ENCODE measurements at regions not wholly inside any gene's neighbourhood (a gene's known extent, or its start where the extent isn't known, plus 50 kb on each side); places are given as distances from the start of the nearest gene placed in this dataset.

DNA sequence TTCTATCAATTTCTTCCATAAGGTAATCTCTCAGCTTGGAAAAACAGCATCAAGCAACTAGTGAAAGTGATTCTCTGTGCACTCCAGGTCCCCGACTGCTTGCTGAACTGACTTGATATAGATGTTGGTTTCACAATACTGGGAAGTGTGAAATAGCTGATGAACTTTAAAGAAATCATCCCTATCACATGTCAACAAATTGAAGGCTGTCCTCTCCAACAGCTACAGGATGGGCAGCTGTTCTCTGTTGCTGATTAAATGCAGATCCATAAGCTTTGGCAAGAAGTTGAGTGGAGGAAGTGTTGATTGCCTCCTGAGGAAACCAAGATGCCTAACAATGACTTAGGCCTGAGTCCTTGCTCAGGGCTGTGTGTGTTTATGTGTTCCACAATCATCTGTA, 130.4 kb upstream of the GDF10 start:
- DNase-seq: no peak

DNA sequence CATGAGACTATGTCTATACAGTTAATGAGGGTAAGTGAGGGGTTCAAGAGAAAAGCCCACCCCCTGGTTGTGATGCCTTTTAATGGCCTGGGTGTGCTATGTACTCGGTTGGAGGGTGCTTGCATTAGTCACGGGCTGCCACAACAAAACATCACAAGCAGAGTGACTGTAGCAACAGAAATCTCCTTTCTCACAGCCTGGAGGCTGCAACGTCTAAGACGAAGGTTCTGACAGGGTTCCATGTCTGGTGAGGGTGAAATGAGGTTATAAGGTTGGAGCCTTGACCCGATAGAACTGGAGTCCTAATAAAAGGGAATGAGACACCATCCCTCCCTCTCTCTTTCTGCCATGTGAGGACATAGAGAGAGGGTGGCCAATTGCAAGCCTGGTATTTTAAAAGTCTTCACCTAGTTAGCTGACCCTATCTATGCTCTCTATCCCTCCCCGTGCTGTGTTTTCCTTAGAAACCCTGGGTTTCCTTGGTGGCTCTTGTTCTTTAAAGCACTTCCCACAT, 126.0 kb upstream of the GDF10 start:
- no peak for DNase-seq

DNA sequence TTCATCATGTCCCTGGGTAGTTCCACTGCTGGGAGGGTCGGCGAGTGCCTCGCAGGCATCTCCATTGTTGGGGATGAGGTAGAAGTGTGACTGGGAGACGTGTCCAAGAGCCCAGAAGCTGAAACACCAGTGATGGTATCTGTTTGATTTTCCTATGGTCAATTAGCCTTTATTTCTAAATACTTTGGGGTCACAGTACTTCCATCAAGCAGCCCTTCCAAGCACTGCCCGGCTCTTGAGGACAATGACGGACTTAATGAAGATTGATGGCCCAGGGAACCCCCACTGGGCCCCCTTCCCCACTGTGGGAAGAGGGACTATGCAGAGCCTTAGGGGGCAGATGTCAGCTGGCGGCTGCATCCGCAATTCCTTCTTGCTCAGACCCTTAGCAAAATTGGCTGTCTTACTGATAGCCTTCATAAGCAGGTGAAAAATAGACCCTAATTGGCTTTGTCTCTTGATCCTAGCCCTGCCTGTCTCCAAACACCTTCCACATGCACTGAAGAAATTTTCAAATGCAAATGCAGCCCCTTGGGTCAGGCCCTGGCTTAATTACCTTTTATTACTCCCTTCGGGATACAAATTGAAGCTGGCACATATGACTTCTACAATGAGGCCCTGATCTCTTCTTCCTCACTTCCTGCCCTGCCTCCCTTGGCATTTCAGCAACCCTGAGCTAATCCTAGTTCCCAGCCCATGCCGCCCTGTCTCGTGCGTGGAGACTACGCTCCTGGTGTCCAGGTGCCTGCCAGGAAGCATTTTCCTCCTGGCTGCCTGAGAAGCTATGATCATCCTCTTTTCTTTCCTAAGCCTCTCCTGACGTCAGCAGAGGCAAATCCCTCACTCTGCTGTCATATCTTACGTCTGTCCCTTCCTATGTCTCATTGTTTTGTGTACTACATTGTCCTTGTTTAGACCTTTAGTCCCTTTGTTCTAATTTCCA, 124.5 kb upstream of the GDF10 start:
- DNase-seq: no peak

DNA sequence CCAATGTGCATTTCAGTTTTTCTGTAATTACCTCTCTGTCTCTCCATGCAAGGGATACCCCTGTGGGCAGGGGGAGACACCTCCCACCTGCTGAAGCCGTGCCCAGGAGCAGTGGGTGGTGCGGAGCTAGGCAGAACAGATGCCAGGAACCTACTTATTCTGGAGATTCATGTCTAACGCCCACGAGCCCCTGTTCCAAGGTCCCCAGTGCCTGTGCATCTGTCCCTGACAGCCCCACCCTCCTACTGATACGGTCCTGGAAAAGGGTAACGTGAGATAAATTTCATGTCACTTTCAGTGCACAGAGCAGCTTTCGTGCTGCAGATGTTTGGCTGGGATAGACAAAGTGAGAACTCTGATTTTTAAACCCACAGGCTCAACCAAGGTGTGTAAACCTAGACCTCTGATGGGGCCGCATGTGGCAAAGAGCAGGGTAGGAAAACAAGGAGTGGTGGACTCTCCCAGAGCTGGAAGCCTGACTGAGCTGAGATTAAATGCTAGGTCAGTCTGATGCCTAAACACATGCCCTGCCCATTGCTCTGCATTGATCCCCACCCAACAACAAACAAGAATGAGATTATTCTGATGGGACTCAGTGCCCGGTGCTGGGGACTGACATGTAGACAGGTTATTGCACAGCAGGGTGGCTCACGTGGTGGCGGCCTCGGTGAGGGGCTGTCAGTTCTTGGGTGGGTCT, 123.6 kb upstream of the GDF10 start:
- DNase-seq: no peak

DNA sequence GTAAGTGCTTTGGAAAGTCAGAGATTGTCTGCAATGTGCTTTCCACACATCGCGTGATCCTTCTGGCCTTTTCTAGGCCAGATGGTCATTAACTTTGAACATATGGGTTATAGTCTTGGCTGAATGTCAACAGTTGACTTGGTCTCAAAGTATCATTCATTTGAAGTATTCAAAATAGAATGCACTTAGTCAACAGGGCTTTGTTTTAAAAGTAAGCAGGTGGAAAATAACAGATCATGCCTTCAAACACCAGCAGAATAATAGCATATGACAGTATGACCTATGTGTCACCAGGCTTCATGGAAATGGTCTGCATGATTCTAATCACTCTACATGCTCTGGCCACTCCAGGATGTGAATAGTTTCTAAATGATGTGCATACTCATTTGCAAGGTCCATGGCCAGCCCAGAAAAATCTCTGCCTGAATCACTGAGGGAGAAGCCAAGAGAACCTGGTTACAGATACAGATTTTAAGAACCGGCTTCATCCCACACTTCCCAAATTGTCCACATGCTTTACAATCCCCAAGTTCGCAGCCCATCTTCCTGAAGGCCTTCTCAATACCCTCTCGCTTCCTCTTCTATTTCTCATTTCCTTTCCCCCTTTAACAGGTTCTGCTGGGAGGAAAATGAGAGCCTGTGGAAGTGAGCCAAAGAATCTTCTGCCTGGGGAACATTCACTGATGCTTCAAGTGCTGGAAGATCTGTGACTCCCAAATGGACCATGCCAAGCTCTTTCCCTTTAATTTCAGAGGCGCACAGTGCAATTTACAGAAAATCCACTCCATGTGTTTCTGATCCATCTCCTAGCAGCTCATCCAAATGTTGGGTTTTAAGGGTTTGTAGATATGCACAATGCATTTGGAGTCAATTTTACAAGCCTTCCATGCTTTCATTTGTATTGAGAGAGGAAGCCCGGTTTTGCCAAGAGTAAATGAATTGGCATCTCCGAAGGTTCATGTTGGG, 122.8 kb upstream of the GDF10 start:
- DNase-seq: no peak

DNA sequence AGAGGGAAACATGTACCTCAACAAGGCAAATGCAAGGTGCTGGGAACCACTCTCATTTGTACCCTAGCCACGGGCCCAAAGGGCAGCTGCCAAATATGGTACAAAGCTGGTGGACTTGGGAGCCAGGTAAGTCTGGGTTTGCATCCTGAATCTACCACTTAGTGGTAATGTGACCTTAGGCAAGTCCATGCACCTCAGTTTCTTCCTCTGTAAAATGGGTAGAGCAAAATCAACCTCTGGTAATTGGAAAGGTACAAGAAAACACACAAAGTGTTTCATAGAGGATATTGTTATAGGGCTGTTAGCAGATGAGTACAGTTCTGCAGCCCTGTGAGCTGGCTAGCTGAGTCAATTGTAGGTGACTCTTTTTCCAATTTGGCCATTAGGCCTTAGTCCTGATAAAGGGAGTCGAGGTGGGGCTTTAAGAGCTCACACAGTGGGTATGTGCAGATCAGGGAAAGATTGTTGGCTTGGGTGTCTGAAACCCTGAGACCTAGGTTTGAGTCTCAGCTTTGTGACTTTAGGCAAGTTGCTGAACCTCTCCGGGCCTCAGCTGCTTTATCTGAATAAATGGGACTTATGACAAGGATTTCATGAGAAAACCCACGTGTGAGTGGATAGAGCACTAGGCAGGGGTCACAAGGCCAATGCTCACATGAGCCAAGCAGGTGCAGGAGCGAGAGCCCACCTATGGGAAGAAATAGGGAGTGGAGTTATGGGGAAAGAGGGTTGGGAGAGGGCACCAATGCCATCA, 121.3 kb upstream of the GDF10 start:
- no peak for DNase-seq

DNA sequence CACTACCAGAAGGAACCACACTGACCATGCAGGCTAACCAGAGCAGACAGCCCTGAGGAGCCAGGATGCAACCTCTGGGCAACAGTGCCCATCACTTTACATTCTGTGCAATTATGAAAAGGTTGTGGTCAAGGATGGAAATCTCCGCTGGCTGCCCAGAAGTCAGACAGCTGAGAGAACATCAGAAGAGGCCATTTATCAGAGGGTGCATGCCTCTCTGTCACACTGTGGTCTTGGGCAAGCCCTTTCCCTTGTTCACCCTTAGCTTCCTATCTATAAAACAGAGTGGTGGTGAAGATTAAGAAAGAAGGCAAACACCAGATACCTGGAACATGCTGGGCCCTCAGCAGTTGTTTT, 120.7 kb upstream of the GDF10 start:
- no peak for DNase-seq

DNA sequence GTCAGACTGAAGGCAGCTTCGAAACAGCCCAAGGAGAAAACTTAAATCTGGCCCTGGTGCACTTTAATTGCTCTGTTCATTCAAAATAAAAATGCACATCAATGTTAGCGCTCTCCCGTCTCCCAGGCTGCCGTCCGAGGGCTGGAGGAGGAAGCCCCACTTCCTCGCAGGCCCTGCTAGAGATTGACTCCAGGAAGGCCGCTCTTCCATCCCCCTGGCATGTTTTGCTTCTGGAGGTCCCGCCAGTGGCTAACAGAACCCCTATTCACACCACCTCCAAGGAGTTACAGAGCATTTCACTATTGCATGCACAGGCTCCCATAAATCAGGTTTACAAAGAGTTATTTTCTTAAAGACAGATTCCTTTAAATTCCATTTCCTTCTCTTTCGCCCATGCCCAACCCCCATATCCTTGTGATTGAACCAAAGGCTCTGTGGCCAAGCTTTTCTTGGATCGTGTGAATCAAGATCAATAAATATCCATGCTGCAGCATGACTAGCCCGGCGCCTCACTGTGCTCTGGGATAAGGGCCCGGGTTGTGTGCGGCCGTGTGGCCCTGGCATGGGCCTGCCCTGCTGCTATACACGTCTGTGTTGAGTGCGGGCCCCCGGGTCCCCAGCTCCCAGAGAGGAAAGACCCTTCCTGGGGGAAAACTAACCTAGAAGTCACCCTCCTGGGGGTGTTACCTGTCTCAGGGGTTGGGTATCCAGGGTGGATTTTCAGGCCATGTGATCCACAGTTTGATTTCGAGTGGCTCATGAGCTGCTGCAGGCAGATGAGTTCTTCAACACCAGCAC, 118.7 kb upstream of the GDF10 start:
- DNase-seq: no peak

DNA sequence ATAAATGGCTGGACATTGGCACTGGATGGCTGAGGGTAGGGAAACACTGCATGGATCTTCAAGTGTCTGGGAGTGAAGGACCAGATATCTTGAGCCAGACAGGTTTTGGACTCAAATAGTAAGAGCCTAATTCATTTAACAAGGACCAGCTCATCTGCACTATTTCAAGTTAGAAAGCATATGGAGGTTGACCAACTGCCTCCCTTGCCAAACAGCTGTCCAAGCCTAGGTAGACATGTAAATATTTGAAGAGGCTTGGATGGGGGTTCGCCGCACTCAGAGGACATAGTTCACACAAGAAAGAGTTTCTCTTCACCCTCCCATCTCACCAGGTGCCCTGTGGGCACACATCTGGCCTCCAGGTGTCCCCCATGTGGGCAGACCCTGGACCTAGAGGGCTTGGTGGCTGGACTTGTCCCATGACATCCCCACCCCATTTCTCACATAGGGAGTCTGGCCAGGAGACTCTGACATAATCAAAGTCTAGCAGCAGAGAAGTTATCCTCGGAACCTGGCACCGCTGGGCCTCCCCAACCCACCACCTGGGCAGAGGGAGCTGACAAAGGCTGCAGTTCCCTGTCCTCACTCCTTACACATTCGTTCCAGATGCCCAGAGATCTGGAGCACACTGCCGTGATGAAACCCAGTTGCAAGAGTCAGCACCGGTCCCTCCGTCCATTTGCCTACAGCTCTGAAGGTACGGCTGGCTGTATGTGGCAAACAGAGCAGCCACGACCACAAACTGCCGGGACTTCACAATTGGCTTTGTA, 116.9 kb upstream of the GDF10 start:
- no peak for DNase-seq

DNA sequence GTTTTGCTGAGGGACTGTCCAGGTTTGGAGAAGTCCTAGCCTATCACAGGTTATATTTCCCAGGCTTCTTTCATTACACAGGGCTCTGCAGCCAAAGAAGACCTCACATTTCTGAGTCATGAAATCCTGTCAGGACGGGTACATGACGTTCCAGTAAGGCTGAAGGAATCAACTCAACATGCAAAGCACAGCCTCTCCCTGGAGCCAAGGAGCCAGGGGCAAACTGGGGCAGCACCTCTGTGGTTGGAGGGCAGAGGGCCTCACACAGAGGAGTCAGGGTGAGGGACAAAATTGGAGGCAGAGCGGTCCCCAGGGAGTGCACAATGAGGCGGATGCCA, 116.3 kb upstream of the GDF10 start:
- no peak for DNase-seq

DNA sequence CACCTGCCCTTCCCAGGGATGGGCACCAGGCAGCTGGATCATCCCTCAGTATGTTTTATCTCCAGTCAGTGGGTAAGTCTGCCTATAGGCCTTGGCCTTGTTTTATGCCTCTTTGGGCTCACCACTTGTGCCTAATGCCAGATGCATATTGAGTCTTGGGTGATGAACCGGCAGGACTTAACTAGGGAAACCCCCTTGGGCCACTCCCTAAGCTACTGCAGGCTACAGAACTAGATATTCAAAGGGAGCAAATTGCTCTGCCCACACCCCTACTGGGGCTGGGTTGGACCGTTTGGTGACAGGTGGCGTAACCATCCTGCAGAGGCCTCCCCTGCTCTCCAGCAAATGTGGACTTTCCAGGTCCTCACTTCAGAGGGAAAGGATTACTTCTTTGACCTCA, 115.7 kb upstream of the GDF10 start:
- DNase-seq: no peak

DNA sequence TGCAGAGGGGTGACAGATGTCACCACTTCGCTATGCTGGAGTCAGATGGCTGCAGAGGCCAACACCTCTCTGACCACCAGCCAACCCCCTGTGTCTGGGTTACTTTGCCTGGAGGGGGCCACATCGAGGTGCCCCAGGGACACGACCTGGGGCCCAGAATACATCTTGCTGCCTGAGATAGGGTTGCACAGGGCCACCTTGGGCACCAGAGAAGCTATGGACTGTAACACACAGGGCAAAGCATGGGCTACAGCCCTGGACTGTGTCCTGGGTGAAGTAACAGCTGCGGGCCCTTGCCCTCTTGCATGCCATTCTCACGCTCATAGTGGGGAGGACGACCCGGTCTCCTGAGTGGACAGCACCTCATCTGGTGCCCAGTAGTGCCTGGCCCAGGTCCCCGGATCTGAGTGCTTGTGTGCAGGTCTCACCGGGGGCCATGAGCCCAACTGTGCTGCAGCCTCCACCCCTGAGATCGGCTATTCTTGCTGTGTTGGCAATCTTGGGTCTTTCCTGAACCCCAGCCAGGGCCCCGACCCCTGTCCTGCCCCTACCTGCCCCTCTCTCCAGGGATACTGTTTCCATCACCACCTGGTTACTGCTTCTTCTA, 115.2 kb upstream of the GDF10 start:
- no peak for DNase-seq

DNA sequence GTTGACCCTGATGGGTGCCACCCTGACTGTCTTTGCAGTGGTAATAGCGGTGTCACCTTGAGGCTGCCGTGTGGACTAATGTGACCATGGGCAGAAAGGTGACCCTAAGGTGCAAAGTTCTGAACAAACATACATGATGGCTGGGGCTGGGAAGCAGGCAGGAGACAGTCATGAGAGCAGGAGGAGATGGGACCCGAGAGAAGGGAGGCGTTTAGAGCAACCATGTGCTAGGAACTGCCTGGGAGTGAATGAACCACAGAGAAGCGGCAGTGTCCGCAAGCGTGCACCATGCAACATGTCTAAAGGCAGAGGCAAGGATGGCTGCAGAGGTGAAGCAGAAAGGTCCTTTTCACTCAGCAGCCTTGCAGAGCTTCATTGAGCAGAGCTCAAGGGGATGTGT, 113.1 kb upstream of the GDF10 start:
- no peak for DNase-seq

DNA sequence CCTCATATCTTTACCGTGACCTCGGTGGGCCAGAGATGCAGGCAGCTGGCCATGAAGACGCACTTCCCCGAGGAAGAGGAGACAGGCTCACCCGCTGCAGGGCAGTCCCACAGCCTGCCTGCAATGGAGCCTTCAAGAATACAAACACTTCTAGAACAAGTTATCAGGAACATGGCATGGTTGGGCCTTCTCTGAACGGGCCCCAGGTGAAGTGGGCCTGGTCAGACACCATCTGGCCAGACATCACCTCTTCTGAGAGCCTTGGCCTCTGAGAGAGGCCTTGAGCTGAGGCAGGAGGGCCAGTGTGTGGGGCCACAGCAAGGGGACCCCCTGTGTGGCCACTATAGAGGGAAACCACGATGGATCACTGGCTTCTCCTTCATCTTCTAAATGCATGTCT, 112.4 kb upstream of the GDF10 start:
- DNase-seq: no peak

DNA sequence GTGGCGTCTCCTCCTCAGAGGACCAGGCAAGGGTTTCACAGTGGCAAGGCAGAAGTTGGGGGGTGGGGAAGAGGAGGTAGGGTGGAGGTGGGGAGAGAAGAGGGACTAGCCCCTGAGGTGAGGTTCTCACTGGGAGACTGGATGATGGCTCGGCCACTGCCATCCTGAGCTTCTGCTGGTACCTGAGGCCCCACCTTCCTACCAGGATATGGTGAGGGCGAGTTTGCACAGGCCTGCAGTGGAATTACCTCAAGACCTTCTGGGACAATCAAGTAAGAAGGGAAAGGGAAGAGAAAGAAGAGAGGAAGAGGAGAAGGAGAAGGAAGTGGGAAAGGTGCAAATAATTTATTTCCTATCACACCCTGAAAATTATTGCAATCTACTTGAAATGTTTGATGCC, 111.8 kb upstream of the GDF10 start:
- no peak for DNase-seq

DNA sequence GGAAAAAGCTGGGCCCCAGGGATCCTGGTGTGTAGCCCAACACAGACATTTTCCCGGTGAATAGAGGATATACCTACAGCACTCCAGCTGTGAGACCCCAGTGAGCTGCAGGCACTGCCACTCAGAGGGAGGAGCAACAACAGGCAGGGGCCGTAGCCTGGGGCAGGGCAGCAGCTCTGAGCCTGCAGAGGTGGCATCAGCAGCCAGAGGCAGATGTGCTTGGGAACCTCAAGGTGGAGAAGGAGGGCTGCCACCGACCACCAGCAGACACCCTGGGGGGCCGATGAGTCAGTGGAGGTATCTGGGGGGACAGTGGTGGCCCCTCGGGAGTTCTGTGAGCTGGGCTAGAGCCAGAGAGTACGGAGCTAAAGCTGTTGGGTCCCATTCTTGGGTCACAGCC, 110.2 kb upstream of the GDF10 start:
- no peak for DNase-seq

DNA sequence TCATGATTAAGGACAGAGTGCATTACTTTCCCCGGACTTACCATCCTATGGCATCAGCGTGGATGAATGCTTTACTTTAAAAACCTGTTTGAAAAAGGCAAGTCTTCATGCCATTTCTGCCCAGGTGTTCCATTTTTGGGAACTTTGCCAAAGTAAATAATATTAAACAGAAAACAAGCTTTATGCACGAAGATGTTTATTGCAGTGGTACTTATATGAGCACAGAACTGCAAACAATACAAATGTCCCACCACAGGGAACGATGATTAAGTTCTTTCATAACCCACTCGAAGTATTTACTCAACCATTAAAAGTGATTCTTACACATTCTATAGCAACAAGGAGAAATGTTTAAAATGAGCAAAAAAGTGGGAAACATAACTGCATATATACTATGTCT, 109.7 kb upstream of the GDF10 start:
- no peak for DNase-seq

DNA sequence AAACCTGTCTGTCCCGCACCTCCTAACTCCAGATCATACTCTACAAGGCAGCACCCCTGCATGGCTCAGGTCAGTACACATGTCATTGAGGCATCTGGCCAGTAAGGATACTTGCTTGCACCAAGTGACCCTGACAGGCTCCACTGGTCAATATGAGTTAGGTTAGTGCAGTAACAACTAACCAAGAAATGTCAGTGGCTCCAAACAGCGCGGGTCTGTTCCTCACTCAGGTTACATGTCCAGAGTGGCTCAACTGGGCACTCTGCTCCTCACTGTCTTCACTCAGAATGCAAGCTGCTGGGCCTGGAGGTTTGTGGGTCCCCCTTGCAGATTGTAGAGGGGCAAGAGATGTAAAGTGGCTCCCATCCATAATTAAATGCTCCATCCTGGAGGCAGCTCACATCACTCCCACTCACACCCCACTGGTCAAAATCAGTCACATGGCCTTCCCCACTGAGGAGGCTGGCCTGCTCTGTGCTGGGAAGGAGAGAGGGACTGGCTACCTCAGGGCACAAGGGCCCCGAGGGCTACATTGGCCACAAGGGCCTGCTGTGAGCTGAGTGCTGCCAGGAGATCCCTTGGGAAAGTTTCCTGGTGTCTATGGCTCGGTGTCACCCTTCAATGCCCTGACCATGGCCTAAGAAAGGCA, 109.1 kb upstream of the GDF10 start:
- DNase-seq: no peak

DNA sequence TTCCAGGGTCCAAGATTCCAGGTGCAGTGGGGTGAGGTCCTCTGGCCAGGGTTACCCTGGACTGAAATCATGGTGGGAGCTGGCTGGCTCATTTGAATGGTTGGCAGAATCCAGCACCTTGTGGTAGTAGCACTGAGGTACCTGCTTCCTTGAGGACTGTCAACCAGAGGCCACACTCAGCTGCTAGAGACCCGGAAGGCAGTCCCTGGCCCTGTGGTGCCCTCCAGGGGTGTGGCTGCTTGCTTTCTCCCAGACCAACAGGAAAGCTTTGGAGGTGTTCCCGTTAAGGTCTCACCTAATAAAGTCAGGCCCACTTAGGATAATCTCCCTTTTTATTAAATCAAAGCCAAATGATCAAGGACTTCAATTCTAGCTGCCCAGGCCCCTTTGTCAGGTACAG, 107.7 kb upstream of the GDF10 start:
- no peak for DNase-seq

DNA sequence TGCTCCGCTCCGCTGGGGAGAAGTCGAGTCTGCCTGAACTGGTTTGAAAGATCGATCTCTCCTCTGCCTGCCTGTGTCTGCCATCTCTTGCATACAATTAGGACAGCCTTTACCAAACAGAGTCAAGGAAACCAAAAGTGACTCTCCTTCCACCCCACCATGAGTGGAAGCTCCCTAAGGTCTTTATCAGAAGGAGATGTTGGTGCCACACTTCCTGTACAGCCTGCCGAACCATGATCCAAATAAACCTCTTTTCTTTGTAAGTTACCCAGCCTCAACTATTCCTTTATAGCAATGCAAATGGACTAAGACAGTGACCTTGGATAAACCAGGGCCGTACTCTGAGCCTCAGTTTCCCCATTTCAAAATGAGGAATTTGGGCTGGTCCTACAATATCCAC, 106.3 kb upstream of the GDF10 start:
- DNase-seq: no peak

Measured in RPMI8226 (cell line).